K562 (cell line): ENCODE measurements at regions not wholly inside any gene's neighbourhood (a gene's known extent, or its start where the extent isn't known, plus 50 kb on each side); places are given as distances from the start of the nearest gene placed in this dataset.

Source experiments
- ATF3 ChIP-seq, 2 experiments: fragments of 450-650 bp in 1 of 2; sonication (generic) in 1 of 2; formaldehyde crosslinking in 1 of 2; IDR thresholded peaks in 1 of 2; conservative IDR thresholded peaks in 1 of 2; 2 replicates each; pipeline versions ENCODE4 v1.6.1 to v1.8.1; 2016 to 2023; ENCODE audit warnings: mild to moderate bottlenecking in 2 of 2, moderate library complexity in 2 of 2, inconsistent platforms in 1 of 2, missing genetic modification reagents in 1 of 2
- EHMT2 ChIP-seq: fragments of 450-650 bp; IDR thresholded peaks from 2 replicates; pipeline ENCODE4 v1.6.1; 2018; ENCODE audit warnings: antibody characterized with exemption
- TF ChIP-seq, protein P1 (sequence below), 3 experiments: IDR thresholded peaks in 2 of 3; conservative IDR thresholded peaks in 1 of 3; 2 replicates each; pipeline ENCODE4 v1.5.1; 2011 to 2012; ENCODE audit warnings: low read length in 3 of 3, mild to moderate bottlenecking in 3 of 3, control low read depth in 2 of 3, improper control_type of control experiment in 1 of 3, inconsistent platforms in 1 of 3, low read depth in 1 of 3, mixed read lengths in 1 of 3, moderate library complexity in 1 of 3; ENCODE audit not compliant: insufficient read depth in 2 of 3

DNA sequence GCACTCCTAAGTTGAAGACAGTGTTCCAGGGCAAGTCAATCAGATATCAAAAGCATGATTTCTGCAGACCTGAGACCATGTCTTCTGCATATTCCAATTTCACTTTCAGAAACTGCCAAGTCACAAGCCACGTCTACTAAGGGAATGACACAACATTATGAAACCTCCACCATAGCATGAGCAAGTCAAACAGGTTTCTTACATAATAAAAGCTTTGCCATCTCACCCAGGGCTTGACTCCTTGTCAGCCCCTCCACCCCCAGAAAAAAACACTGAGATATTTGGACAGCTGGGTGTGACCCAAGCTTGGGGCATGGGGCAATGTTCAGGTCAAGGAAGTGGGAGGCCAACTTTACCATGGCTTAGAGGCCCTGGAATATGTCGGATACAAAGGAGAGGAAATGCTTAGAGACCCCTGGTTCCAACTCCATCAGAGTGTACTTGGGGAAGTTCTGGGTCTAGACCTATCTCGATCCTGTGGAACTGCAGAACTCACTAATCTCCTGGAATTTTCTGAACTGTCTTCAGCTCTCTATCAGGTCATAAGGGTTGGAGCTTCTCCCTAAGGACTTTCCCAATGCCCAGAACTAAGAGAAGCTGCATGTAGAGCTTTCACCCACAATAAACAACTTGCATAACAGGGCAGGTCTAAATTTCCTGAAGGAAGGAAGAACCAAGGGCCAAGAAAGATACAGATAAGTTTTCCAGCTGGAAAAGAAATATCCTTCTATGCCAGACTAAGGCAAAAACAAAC, 80.6 kb upstream of the NAMPT start:
- TF ChIP-seq ATF3 (IDR thresholded peaks at IDR 0.05) (peak; percentile 90), ATF3 (CRISPR knock-in tag; conservative IDR thresholded peaks at IDR 0.05) (no peak), EHMT2 (peak; percentile 76; the same call in 1 of the 2 replicates)
- TF ChIP-seq, protein P1, sequence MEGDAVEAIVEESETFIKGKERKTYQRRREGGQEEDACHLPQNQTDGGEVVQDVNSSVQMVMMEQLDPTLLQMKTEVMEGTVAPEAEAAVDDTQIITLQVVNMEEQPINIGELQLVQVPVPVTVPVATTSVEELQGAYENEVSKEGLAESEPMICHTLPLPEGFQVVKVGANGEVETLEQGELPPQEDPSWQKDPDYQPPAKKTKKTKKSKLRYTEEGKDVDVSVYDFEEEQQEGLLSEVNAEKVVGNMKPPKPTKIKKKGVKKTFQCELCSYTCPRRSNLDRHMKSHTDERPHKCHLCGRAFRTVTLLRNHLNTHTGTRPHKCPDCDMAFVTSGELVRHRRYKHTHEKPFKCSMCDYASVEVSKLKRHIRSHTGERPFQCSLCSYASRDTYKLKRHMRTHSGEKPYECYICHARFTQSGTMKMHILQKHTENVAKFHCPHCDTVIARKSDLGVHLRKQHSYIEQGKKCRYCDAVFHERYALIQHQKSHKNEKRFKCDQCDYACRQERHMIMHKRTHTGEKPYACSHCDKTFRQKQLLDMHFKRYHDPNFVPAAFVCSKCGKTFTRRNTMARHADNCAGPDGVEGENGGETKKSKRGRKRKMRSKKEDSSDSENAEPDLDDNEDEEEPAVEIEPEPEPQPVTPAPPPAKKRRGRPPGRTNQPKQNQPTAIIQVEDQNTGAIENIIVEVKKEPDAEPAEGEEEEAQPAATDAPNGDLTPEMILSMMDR (IDR thresholded peaks at IDR 0.05 in 2 of 3, conservative IDR thresholded peaks at IDR 0.05 in 1 of 3; ENCODE audit: insufficient read depth in 2 of 3, low read depth in 1 of 3, low read length in 3 of 3): no peak
